ENCODE measurements at regions not wholly inside any gene's neighbourhood (a gene's known extent, or its start where the extent isn't known, plus 50 kb on each side); places are given as distances from the start of the nearest gene placed in this dataset.

- H3K9ac ChIP-seq (ENCODE audit: control insufficient read depth, extremely low read depth, insufficient read depth, low read length), result no peak overlapping the region
- FAIRE-seq (no peak), DNase-seq (ENCODE audit: low read depth, low spot score) (no peak)
- H3K4me2 ChIP-seq (ENCODE audit: control insufficient read depth, extremely low read depth, insufficient read depth, low read depth, low read length), result no peak overlapping the region
- TF ChIP-seq EZH2 (IDR thresholded peaks at IDR 0.05; ENCODE audit: low read length), result no peak
- TF ChIP-seq, protein P1, sequence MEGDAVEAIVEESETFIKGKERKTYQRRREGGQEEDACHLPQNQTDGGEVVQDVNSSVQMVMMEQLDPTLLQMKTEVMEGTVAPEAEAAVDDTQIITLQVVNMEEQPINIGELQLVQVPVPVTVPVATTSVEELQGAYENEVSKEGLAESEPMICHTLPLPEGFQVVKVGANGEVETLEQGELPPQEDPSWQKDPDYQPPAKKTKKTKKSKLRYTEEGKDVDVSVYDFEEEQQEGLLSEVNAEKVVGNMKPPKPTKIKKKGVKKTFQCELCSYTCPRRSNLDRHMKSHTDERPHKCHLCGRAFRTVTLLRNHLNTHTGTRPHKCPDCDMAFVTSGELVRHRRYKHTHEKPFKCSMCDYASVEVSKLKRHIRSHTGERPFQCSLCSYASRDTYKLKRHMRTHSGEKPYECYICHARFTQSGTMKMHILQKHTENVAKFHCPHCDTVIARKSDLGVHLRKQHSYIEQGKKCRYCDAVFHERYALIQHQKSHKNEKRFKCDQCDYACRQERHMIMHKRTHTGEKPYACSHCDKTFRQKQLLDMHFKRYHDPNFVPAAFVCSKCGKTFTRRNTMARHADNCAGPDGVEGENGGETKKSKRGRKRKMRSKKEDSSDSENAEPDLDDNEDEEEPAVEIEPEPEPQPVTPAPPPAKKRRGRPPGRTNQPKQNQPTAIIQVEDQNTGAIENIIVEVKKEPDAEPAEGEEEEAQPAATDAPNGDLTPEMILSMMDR (optimal IDR thresholded peaks at IDR 0.05 in 1 of 3, IDR thresholded peaks at IDR 0.05 in 1 of 3, conservative IDR thresholded peaks at IDR 0.05 in 1 of 3; ENCODE audit: extremely low read depth in 1 of 3, insufficient read depth in 2 of 3, low read length in 3 of 3), result peak; percentile 44 to 61 (median 49)
- H3K4me3 ChIP-seq (ENCODE audit: control insufficient read depth in 2 of 3, extremely low read depth in 1 of 3, insufficient read depth in 2 of 3, low read depth in 1 of 3, low read length in 3 of 3), result no peak overlapping the region
- peaks cover 9% of the 10 kb centered on the region for H3K27me3 ChIP-seq (ENCODE audit: control insufficient read depth, extremely low read depth, insufficient read depth, low read length)
- no peaks in the 10 kb centered on the region for H3K79me2 ChIP-seq (ENCODE audit: control insufficient read depth, insufficient read depth, low read length)
- H2AFZ ChIP-seq (ENCODE audit: control insufficient read depth, low read length), result no peak overlapping the region
- no peak overlapping the region for H3K27ac ChIP-seq (ENCODE audit: control insufficient read depth, insufficient read depth, low read length)
- H3K9me1 ChIP-seq (ENCODE audit: control insufficient read depth, extremely low read depth, insufficient read depth, low read length), result no peaks in the 10 kb centered on the region
- H3K9me3 ChIP-seq (ENCODE audit: control insufficient read depth, low read depth, low read length), result no peaks in the 10 kb centered on the region
- no peaks in the 10 kb centered on the region for H3K36me3 ChIP-seq (ENCODE audit: control insufficient read depth in 2 of 2, extremely low read depth in 1 of 2, insufficient read depth in 2 of 2, low read length in 2 of 2)
- no peaks in the 10 kb centered on the region for H4K20me1 ChIP-seq (ENCODE audit: control insufficient read depth, extremely low read depth, insufficient read depth, low read length)
- dilution Hi-C loops (cut with MboI; ENCODE audit: extremely low pct_ligation_motif_present, low sequenced_read_pairs), result no loop called here
- peaks cover 21% of the 10 kb centered on the region for H3K4me1 ChIP-seq (ENCODE audit: control insufficient read depth, extremely low read depth, insufficient read depth, low read length)
Measured at GRCh38 chr16:85528528-85529387, 84.4 kb upstream of the GSE1 start.

DNA sequence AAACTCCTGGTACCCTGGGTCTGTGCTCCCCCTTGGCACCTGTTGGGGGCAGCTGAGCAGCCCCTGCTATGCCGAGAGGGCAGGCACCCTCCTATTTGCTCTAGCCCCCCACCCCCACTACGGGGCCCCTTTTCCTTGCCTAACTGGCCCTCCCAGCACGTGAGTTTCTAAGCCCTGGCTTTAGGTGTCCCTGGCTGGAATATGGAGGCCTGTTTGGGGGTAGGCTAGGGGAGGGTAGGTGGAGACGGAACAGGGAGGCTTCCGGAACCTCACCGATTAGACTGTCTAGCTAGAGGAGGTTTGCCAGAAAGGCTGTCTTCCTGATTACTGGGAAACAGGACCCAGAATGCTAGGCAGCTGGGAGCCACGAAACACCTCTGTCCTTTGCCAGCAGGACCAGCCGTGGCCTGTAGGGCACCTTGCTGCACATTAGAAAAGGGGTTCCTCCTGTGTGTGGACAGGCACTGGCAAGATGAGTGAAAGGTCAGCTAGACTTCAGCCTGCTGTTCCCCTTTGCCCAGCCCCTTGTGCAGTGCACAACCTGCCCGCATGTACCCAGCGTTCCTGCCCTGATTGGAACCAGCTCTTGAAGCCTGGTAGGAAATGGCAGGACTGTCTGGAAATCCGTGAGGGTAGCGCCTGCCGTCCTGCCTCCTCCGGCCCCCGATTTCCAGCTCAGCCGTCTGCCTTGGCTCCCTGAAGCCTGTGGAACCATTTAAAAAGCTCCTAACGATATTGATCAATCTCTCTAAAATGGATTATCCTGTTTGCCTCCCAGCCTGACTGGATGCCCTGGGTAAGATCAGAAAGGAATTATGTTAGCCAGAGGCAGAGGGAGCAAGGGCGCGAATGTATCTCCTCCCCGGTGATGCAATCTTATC is 83.4 kb upstream of the GSE1 start:
- peaks cover 12% of the 10 kb centered on the region for H3K4me1 ChIP-seq (ENCODE audit: control insufficient read depth, extremely low read depth, insufficient read depth, low read length)
- H3K9ac ChIP-seq (ENCODE audit: control insufficient read depth, extremely low read depth, insufficient read depth, low read length), result no peak overlapping the region
- TF ChIP-seq, protein P1 (optimal IDR thresholded peaks at IDR 0.05 in 1 of 3, IDR thresholded peaks at IDR 0.05 in 1 of 3, conservative IDR thresholded peaks at IDR 0.05 in 1 of 3; ENCODE audit: extremely low read depth in 1 of 3, insufficient read depth in 2 of 3, low read length in 3 of 3), result peak in 1 of 3 experiments; percentile 12
- no peak for TF ChIP-seq EZH2 (IDR thresholded peaks at IDR 0.05; ENCODE audit: low read length)
- H3K4me2 ChIP-seq (ENCODE audit: control insufficient read depth, extremely low read depth, insufficient read depth, low read depth, low read length), result no peak overlapping the region
- H4K20me1 ChIP-seq (ENCODE audit: control insufficient read depth, extremely low read depth, insufficient read depth, low read length), result no peaks in the 10 kb centered on the region
- H3K27ac ChIP-seq (ENCODE audit: control insufficient read depth, insufficient read depth, low read length), result no peak overlapping the region
- H3K4me3 ChIP-seq (ENCODE audit: control insufficient read depth in 2 of 3, extremely low read depth in 1 of 3, insufficient read depth in 2 of 3, low read depth in 1 of 3, low read length in 3 of 3), result no peak overlapping the region
- H3K9me3 ChIP-seq (ENCODE audit: control insufficient read depth, low read depth, low read length), result no peaks in the 10 kb centered on the region
- dilution Hi-C loops (cut with MboI; ENCODE audit: extremely low pct_ligation_motif_present, low sequenced_read_pairs), result no loop called here
- H2AFZ ChIP-seq (ENCODE audit: control insufficient read depth, low read length), result no peak overlapping the region
- no peak for DNase-seq (ENCODE audit: low read depth, low spot score)
- peaks cover 9% of the 10 kb centered on the region for H3K27me3 ChIP-seq (ENCODE audit: control insufficient read depth, extremely low read depth, insufficient read depth, low read length)
- H3K79me2 ChIP-seq (ENCODE audit: control insufficient read depth, insufficient read depth, low read length), result no peaks in the 10 kb centered on the region
- no peak for FAIRE-seq
- no peaks in the 10 kb centered on the region for H3K9me1 ChIP-seq (ENCODE audit: control insufficient read depth, extremely low read depth, insufficient read depth, low read length)
- no peaks in the 10 kb centered on the region for H3K36me3 ChIP-seq (ENCODE audit: control insufficient read depth in 2 of 2, extremely low read depth in 1 of 2, insufficient read depth in 2 of 2, low read length in 2 of 2)
